ENCODE measurements at regions not wholly inside any gene's neighbourhood (a gene's known extent, or its start where the extent isn't known, plus 50 kb on each side); places are given as distances from the start of the nearest gene placed in this dataset.

DNA sequence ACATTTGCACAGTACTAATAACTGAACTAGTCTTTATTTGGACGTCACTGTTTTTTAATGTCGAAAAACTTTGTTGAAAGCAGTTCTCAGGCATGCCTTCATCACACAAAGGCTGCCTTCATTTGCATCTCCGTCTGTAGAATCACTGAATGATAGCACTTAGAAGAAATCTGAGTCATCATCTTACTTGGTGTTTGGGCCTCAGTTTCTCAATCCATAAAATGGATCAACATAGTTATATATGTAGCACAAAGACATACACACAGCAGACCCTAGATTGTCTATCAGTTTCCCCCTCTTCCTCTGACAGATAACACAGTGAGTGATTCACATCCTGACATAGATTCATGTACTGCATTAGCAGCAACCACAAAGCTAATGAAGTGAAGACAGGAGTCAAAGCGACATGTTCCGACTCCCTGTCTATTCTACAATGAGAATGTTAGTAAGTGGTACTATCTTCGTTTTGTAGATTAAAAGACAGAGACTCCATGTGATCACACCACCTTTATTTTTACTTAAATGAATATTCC lies 80.4 kb upstream of the PDE10A start:
- no peak for DNase-seq

DNA sequence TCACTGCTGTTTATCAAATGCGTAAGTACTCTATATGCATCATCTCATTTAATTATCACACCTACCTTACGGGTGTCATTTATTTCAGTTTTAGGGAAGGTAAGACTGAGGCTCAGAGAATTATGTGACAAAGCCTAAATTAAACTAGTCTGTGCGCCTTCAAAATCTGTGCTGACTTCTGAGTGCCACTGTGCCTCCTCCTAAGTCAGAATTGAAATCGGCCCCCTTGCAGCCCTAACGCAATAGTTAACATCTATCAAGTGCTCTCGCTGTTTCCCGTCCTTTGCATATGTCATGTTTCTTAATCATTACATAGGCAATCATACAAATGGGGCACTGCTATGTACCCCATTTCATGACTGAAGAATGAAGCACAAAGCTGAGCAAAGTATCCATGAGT lies 79.0 kb upstream of the PDE10A start:
- no peak for DNase-seq

DNA sequence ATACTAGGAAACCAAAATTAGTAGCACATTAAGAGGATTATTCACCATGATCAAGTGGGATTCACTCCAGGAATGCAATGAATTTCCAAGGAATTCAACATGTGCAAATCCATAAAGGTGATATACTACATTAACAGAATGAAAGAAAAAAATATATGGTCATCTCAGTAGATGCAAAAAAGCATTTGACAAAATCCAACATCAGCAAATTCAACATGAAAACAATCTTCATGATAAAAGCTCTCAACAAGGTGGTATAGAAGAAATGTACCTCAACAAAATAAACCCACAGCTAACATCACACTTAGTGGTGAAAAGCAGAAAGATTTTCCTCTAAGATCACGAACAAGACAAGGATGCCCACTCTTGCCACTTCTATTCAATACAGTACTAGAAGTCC lies 74.4 kb upstream of the PDE10A start:
- DNase-seq, result no peak

GRCh38 chr6:165735065-165735464 lies 72.0 kb upstream of the PDE10A start:
- DNase-seq, result no peak

GRCh38 chr6:165733489-165733791 lies 70.4 kb upstream of the PDE10A start:
- no peak for DNase-seq

DNA sequence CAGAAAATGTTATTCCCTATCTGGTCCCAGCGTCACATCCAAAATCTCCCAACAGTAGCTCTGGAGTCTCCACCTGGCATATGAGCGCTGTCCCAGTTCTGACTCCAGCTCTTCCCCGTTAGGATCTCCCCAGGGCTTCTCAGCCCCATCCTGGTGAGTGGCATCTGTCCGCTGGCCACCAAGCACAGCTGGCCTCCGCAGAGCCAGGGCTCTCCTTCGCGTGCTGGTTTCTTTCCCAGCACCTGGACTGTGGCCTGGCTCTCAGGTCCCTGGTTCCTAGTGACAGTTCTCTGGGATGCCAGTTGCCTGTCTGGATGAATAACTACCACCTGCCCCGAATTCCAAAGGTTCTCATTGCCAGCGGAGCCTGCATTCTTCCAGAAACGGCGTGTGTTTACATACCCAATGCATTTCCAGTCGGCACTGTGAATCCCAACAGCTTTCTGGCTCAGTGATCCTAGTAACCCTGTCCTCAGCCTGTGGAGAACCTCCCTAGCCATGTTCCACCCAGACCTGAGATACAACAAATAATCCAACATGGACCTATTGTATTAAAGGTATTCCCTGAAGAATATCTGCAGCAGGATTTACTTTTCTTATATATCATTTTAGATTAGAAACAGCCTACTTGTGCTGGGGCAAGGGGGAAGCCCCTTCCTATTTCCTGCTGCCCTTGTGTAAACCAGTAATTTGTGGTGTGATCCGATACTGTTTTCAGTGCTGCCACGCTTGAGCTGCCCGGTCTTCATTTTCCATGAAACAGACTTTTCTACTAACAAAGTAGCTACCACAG lies 69.9 kb upstream of the PDE10A start:
- DNase-seq, result no peak

DNA sequence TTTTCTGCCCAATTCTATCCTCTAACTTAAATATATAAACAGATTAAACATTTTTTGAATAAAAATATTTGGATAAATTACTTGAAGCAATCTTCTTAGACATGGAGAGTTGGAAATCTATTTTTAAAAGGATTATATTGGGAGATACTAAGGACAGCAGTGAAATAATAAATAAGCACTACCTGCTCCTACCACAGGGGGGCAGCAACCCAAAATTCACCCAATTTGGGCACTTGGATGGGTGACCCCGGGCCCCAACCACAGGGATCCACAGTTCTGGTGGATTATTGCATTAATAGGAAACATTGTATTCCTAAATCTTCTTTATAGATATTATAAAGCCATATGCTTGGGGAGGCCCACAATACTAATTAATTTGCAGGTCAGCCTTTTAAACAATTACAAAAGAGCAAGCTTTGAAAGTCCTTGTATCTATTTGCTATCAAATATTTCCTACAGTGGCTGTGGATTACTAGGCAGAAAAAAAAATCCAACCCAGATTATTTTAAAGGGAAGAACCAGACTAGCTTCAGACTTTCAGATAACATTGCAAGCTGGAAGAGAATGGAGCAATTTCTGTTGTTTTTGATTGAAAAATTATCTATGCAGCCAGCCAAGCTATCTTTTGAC lies 66.4 kb upstream of the PDE10A start:
- no peak for DNase-seq

- no peak for DNase-seq
Measured at GRCh38 chr6:165728216-165728615, 65.2 kb upstream of the PDE10A start.

DNA sequence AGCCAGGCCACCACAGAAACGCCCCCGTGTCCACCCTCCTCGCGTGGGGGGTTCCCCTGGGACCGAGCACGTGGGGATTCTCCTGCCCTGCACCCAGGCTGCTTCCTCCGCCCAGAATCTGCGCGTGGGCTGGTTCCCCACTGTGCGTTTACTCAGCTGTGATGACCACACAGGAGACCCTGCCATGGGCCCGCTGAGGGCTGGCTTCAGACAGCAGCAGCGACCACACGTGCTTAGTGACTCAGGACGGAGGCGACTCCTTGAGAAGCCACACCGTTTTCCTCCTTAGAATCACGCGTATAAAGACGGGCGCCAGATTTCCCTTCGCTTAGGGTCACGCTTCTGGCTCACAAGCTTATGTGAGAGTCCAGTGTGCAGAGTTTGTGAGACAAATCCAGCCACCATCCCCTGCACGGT lies 63.9 kb upstream of the PDE10A start:
- DNase-seq, result no peak

- DNase-seq, result no peak
Measured at GRCh38 chr6:165726290-165726875, 63.3 kb upstream of the PDE10A start.

GRCh38 chr6:165725201-165725600 lies 62.2 kb upstream of the PDE10A start:
- no peak for DNase-seq

DNA sequence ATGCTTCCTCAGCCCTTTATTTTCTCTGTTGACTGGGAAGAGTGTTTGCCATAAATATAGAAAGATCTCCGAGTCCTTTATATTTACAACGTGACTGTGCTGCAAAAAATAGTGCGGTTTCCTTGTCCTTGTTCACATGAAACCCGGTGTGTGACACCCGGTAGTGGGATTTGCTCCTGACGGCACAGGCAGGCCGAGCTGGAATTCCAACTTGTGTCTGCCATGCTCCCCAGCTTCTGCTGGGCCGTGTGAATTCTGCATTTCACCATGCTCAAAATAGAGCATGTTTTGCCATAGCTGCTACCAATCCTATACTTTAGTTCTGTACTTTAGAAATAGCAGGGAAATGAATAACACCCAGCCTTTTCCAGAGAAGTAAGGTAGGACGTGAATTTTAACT lies 60.3 kb upstream of the PDE10A start:
- no peak for DNase-seq

- no peak for DNase-seq
Measured at GRCh38 chr6:165722022-165722421, 59.0 kb upstream of the PDE10A start.

- no peak for DNase-seq
Measured at GRCh38 chr6:165721356-165721755, 58.3 kb upstream of the PDE10A start.

DNA sequence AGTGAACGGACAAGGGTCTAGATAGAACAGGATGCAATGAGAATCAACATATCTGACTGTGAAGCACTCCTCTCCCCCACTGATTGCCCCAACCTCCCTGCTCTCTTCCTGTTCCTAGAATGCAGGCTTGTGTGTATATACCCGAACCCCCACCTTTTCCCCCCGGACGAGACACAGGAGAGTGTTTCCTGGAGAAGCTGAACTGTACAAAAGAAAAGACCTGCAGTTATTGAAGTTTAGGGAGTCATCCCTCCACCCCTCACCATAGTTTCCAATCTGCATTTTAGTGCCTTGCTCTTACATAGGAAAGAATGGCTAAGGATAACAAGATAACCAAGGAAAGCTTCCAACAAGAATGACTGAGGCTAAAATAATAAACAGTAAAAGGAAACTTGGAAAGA lies 55.5 kb upstream of the PDE10A start:
- no peak for DNase-seq

DNA sequence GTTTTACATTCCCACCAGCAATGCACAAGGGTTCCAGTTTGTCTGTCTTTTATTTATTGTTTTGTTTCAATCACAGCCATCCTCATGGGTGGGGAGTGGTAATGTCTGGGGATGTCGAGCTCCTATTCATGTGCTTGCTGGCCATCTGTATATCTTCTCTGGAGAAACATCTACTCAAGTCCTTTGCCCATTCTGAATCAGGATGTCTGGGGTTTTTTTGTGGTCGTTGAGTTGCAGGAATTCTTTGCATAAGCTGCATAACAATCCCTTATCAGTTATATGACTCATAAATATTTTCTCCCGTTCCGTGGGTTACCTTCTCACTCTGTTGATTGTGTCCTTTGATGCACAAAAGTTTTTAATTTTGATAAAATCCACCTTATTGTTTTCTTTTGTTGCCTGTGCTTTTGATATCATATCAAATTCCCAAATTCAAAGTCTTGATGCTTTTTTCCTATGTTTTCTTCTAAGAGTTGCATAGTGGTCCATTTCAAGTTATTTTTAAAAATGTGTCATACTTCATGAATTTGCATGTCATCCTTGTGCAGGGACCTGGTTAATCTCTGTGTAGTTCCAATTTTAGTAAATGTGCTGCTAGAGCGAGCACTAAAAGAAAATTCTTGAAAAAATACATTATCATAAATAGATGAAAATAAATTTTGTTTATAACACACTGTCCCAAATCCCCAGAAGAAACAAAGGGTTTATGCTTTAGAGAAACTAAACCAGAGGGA lies 54.9 kb upstream of the PDE10A start:
- DNase-seq, result no peak

DNA sequence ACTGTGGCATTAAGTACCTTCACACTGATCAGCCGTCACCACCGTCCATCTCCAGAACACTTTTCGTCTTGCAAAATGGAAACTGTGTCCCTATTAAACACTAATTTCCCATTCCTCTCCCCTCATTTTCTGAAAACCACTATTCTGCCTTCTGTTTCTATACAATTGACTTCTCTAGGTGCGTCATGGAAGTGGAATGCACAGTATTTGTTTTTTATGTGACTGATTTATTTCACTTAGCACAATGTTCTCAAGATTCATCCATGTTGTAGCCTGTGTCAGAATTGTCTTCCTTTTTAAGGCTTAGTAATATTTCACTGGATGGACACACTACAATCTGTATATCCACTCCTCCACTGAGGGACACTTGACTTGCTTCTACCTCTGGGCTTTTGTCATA lies 53.8 kb upstream of the PDE10A start:
- no peak for DNase-seq

GRCh38 chr6:165715428-165715827 lies 52.4 kb upstream of the PDE10A start:
- no peak for DNase-seq

DNA sequence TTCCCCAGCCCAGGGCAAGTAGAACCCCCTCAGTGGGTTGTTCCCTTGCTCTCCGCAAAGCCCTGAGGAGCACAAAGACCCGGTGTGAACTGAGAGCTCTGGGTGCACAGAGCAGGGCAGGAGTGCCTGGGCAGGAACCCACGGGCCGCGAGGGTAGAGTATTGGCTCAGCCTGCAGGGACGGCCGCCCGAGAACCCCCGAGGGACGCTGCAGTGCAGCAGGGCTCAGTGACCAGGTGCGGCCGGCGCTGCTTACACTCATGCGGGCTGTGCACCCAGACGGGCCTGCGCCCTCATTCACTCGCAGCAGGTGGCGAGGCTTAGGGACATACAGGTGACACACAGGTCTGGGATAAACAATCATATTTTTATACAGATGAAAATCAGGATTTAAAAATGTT lies 51.9 kb upstream of the PDE10A start:
- no peak for DNase-seq

DNA sequence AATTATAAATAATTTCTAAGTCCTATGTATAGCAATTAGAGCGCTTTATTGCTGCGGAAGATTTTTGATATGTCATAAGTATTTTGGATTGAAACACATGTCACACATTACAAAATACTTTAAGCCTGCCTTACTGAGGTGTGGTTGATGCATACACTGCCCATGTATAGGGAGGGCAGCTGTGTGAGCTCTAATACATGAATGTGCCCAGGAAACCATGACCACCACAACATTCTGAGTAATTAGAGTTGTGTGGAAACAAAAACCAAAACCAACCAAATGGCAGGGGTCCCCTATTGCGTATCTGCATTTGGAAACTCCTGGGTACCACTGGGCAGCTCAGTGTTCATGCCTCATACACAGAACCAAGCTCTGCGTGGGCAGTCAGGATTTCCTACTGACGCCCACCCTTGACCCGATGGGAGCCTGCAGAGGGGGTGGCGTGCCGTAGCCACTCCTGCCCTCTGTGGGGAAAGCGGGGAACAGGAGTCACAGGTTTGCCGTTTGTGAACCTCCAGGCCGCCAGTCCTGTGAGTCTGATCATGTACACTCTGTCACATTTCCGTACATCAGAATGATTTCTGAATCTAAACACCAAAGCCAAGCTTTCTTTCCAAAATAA lies 50.9 kb upstream of the PDE10A start:
- no peak for DNase-seq

All from NCI-H2029 (cell line).